BJ (cell line): ENCODE measurements at regions not wholly inside any gene's neighbourhood (a gene's known extent, or its start where the extent isn't known, plus 50 kb on each side); places are given as distances from the start of the nearest gene placed in this dataset.

Source experiments
- CTCF ChIA-PET: fragments of 350-600 bp; formaldehyde crosslinking; extraction: SDS; loops from one replicate; lab custom pipeline; 2021; ENCODE audit warnings: antibody characterized with exemption, inconsistent platforms; lab: Yijun Ruan, JAX
- POLR2A ChIA-PET: fragments of 300-600 bp; sonication (Branson Sonifier 250); formaldehyde crosslinking; extraction: SDS; loops from one replicate; lab custom pipeline; 2021; ENCODE audit warnings: antibody characterized with exemption; lab: Charles Lee
- DNase-seq: peaks from one replicate; pipeline ENCODE4 v3.0.0-alpha.2; 2011; ENCODE audit warnings: low read depth
- H3K27me3 ChIP-seq: 2 replicates; pipeline ENCODE4 v1.6.0; 2011; ENCODE audit warnings: low read length; ENCODE audit not compliant: control insufficient read depth, insufficient read depth
- H3K36me3 ChIP-seq: 2 replicates; pipeline ENCODE4 v1.5.1; 2011; ENCODE audit warnings: low read length; ENCODE audit not compliant: control insufficient read depth, insufficient read depth
- H3K4me3 ChIP-seq: 2 replicates; pipeline ENCODE4 v1.5.1; 2011; ENCODE audit warnings: low read depth, mild to moderate bottlenecking, control low read depth, low read length
- CTCF ChIP-seq: IDR thresholded peaks from 2 replicates; pipeline ENCODE4 v1.5.1; 2011; ENCODE audit warnings: low read depth, mild to moderate bottlenecking, control low read depth, inconsistent platforms, low read length, moderate library complexity; ENCODE audit not compliant: insufficient read depth

- no peak for DNase-seq
- no peak overlapping the region for H3K4me3 ChIP-seq
- peak; percentile 75 for TF ChIP-seq CTCF
- POLR2A ChIA-PET = interaction anchor here (0.6 to 0.7 kb wide), 2 partner anchors 59 to 64 kb away, joined by 3 to 5 read pairs; partner anchors contain the start of gene LMCD1
- peaks cover 1% of the 10 kb centered on the region; the same call in 1 of the 2 replicates for H3K27me3 ChIP-seq
- H3K36me3 ChIP-seq = no peaks in the 10 kb centered on the region
- CTCF ChIA-PET = interaction anchor here (0.7 to 5.3 kb wide), 32 partner anchors 9 to 321 kb away, joined by 3 to 44 read pairs (median 4); partner anchors contain the start of gene LMCD1
Observed at GRCh38 chr3:8441969-8442559, 59.6 kb upstream of the LMCD1 start.

DNA sequence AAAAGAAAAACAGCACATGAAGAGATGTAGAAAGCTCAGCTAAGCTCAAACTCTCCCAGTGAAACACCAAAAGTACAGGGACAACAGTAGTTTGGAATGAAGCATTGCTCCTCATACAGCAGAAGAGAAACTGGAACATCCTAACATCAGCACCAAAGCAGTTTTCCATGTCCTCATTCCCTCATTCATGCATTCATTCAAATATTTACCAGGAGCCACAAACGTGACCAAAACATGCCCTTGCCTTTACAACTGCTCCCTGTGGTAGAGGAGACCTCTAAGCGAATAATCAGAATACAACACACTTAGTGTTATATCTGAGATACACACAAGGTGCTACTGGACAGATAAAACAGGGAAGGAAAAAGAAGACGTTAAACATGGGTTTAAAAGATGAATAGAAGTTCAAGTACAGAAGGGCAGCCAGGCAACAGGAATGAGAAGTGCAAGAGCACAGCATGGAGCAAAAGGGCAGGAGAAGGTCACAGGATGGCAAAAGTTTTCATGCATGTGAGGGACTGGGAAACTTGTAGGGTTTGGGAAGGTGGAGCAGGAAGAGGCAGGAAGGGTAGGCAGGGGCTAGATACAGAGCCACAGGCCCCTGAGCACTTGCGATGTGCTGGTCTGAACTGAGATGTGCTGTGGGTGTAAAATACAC, 58.5 kb upstream of the LMCD1 start:
- H3K4me3 ChIP-seq = no peak overlapping the region
- ChIA-PET CTCF (interaction anchor here (0.8 to 5.3 kb wide), 18 partner anchors 9 to 182 kb away, joined by 3 to 44 read pairs (median 4); partner anchors contain the start of gene LMCD1), POLR2A (interaction anchor here (1.0 kb wide), 1 partner anchor 58 kb away, joined by 4 read pairs; the partner anchor contains the start of gene LMCD1)
- H3K36me3 ChIP-seq = no peaks in the 10 kb centered on the region
- DNase-seq = no peak
- no peak for TF ChIP-seq CTCF
- 0 out of 2 replicates have a peak, but pooled peaks cover 1% of the 10 kb centered on the region for H3K27me3 ChIP-seq

- CTCF ChIA-PET = interaction anchor here (0.7 to 5.3 kb wide), 10 partner anchors 8 to 177 kb away, joined by 3 to 44 read pairs (median 4); partner anchors contain the start of gene LMCD1
- Histone ChIP-seq H3K36me3 (no peaks in the 10 kb centered on the region), H3K4me3 (no peak overlapping the region), H3K27me3 (no peaks in the 10 kb centered on the region)
- TF ChIP-seq CTCF = no peak
- peak; percentile 99 for DNase-seq
- POLR2A ChIA-PET = interaction anchor here (0.5 to 1.2 kb wide), 4 partner anchors 57 to 485 kb away, joined by 3 to 4 read pairs (median 3); partner anchors contain the start of gene LMCD1
Observed at GRCh38 chr3:8443829-8444791, 57.5 kb upstream of the LMCD1 start.

DNA sequence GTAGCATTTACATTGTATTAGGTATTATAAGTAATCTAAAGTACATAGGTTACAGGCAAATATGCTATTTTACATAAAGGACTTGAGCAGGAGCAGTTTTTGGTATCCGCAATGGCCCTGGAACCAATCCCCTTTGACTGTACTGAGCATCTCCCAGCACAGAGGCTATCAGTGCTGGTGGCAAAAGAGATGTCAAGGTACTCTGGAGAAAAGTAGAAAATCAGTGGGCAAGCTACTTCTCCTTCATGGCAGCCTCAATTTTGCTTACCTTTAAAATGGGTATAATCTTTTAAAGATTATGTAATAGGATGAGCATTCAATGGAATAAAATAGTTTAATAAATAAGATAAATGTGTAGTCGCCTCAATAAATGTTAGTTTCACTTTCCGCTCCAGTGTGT, 56.7 kb upstream of the LMCD1 start:
- no peak for DNase-seq
- Histone ChIP-seq H3K27me3 (no peaks in the 10 kb centered on the region), H3K4me3 (no peak overlapping the region), H3K36me3 (no peaks in the 10 kb centered on the region)
- CTCF ChIA-PET = interaction anchor here (0.6 to 5.3 kb wide), 11 partner anchors 8 to 177 kb away, joined by 3 to 44 read pairs (median 4); partner anchors contain the start of gene LMCD1
- POLR2A ChIA-PET = interaction anchor here (0.6 to 1.2 kb wide), 2 partner anchors 60 to 61 kb away, joined by 3 read pairs; no protein-coding TSS in a partner anchor
- no peak for TF ChIP-seq CTCF
